ENCODE measurements at regions not wholly inside any gene's neighbourhood (a gene's known extent, or its start where the extent isn't known, plus 50 kb on each side); places are given as distances from the start of the nearest gene placed in this dataset.

- TF ChIP-seq EZH2 (IDR thresholded peaks at IDR 0.05) (no peak), POLR2AphosphoS5 (IDR thresholded peaks at IDR 0.05; ENCODE audit: borderline replicate concordance, low read depth, low read length) (no peak)
Measured at GRCh38 chr14:96688629-96689028, 108.6 kb upstream of the VRK1 start.
